ENCODE measurements at regions not wholly inside any gene's neighbourhood (a gene's known extent, or its start where the extent isn't known, plus 50 kb on each side); places are given as distances from the start of the nearest gene placed in this dataset.
"Not testable (repeated sequence)": the region's sequence is repeated elsewhere in the genome, so short reads cannot be mapped to it uniquely, and the experiment has no call there.

- H3K4me2 ChIP-seq (replicated peaks; ENCODE audit: extremely low read depth, low read length, poor library complexity, severe bottlenecking); DNase-seq; H3K4me3 Mint-ChIP-seq; H3K4me3 ChIP-seq (replicated peaks in 1 of 3; ENCODE audit: low read depth in 2 of 3, low read length in 3 of 3); H2AFZ ChIP-seq (ENCODE audit: insufficient read depth, low read depth, low read length, poor library complexity, severe bottlenecking); H3K9me3 Mint-ChIP-seq; H3K4me1 ChIP-seq (ENCODE audit: control insufficient read depth in 1 of 2, insufficient read depth in 2 of 2, low read length in 2 of 2); H3K27me3 ChIP-seq (ENCODE audit: control insufficient read depth in 2 of 2, insufficient read depth in 2 of 2, low read length in 2 of 2); intact Hi-C loops (cut with micrococcal nuclease); H3K36me3 Mint-ChIP-seq; H4K20me1 ChIP-seq (ENCODE audit: insufficient read depth, low read length); H3K9ac ChIP-seq (ENCODE audit: insufficient read depth, low read length, poor library complexity, severe bottlenecking); H3K27me3 Mint-ChIP-seq (ENCODE audit: low read depth in 3 of 3); H3K27ac Mint-ChIP-seq; H3K36me3 ChIP-seq (replicated peaks in 1 of 2; ENCODE audit: control insufficient read depth in 1 of 2, insufficient read depth in 2 of 2, low read length in 2 of 2); H3K9me3 ChIP-seq (replicated peaks in 1 of 2; ENCODE audit: control insufficient read depth in 1 of 2, insufficient read depth in 1 of 2, low read length in 2 of 2); H3K4me1 Mint-ChIP-seq; H3K27ac ChIP-seq (ENCODE audit: low read depth in 1 of 2, low read length in 2 of 2); H3K79me2 ChIP-seq (ENCODE audit: insufficient read depth, low read length): not testable (repeated sequence)
- WGBS (ENCODE audit: insufficient coverage), result no CpG with 5 or more reads among the region's 3 CpGs
Measured at GRCh38 chr7:150016651-150017189, 143.0 kb downstream of the ATP6V0E2 start.

DNA sequence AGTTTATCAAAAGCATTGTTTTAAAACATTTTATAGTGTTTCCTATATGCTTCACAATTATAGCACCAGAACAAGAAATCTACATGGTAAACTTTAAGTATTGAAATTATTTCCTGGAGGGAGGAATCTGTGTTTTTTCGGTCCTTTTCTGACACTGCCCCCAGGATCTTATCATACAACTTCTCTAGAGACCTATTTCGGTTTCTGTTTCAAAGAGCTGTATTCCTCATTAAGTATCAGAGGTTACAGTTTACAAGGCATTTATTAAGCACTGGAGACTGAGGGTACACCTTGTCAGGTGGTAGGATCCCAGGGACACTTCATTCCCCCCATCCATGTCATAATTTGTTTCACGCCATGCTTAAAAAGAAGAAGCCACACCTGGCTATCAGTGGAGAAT is 146.4 kb downstream of the ATP6V0E2 start:
- H3K36me3 ChIP-seq (replicated peaks in 1 of 2; ENCODE audit: control insufficient read depth in 1 of 2, insufficient read depth in 2 of 2, low read length in 2 of 2); H3K4me3 ChIP-seq (replicated peaks in 1 of 3; ENCODE audit: low read depth in 2 of 3, low read length in 3 of 3); H3K4me1 Mint-ChIP-seq; H3K9ac ChIP-seq (ENCODE audit: insufficient read depth, low read length, poor library complexity, severe bottlenecking); H3K27me3 Mint-ChIP-seq (ENCODE audit: low read depth in 3 of 3); intact Hi-C loops (cut with micrococcal nuclease); H3K79me2 ChIP-seq (ENCODE audit: insufficient read depth, low read length); H3K27me3 ChIP-seq (ENCODE audit: control insufficient read depth in 2 of 2, insufficient read depth in 2 of 2, low read length in 2 of 2); H4K20me1 ChIP-seq (ENCODE audit: insufficient read depth, low read length); H3K9me3 ChIP-seq (replicated peaks in 1 of 2; ENCODE audit: control insufficient read depth in 1 of 2, insufficient read depth in 1 of 2, low read length in 2 of 2); H2AFZ ChIP-seq (ENCODE audit: insufficient read depth, low read depth, low read length, poor library complexity, severe bottlenecking); H3K36me3 Mint-ChIP-seq; H3K4me3 Mint-ChIP-seq; DNase-seq; H3K4me2 ChIP-seq (replicated peaks; ENCODE audit: extremely low read depth, low read length, poor library complexity, severe bottlenecking); H3K27ac Mint-ChIP-seq; H3K27ac ChIP-seq (ENCODE audit: low read depth in 1 of 2, low read length in 2 of 2); H3K4me1 ChIP-seq (ENCODE audit: control insufficient read depth in 1 of 2, insufficient read depth in 2 of 2, low read length in 2 of 2); H3K9me3 Mint-ChIP-seq: not testable (repeated sequence)
- no CpG with 5 or more reads among the region's 3 CpGs for WGBS (ENCODE audit: insufficient coverage)

DNA sequence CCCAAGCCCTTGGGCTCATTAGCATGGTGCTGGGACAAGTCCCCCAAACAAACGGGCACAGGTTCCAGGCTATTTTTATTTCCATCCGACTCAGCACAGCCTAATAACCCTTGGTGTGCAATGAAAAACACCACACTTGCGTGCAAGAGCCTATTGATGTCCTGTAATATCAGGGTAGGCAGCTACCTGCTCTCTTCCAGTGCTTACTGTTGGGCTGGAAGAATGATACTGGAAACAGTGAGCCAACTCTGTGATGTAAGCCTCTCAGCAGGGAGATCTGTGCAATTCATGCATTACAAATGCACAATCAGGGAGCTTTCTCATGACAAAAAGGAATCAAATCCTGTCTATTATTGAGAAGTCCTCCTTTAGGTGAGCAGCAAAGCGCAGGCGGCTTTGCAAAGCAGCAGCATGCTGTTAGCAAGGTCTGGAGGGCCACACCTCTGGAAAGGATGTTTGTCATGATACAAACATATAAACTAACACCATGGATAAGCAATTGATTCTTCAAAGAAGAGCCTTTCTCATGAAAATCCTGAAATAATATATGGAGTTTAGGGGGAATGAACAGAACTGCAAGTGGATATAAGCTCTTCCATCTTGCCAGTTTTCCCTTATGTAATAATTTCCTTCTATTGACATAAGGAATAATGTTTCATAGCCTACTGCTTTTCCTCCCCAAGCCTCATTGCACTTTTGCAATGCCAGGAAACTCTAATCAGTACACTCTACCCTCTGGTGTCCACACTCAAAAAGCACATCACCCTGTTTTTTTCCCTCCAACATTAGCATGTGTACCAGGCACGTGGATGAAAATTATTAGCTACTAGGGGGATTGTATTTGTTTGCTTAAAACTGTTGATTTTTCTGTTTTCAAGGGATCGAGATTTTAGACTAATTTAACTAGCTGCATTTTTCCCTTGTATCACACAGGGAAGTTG is 151.1 kb downstream of the ATP6V0E2 start:
- intact Hi-C loops (cut with micrococcal nuclease); H2AFZ ChIP-seq (ENCODE audit: insufficient read depth, low read depth, low read length, poor library complexity, severe bottlenecking); H3K9me3 Mint-ChIP-seq; H3K27ac Mint-ChIP-seq; H4K20me1 ChIP-seq (ENCODE audit: insufficient read depth, low read length); H3K9me3 ChIP-seq (replicated peaks in 1 of 2; ENCODE audit: control insufficient read depth in 1 of 2, insufficient read depth in 1 of 2, low read length in 2 of 2); H3K79me2 ChIP-seq (ENCODE audit: insufficient read depth, low read length); H3K4me2 ChIP-seq (replicated peaks; ENCODE audit: extremely low read depth, low read length, poor library complexity, severe bottlenecking); H3K9ac ChIP-seq (ENCODE audit: insufficient read depth, low read length, poor library complexity, severe bottlenecking); H3K4me1 Mint-ChIP-seq; H3K27me3 ChIP-seq (ENCODE audit: control insufficient read depth in 2 of 2, insufficient read depth in 2 of 2, low read length in 2 of 2); H3K36me3 Mint-ChIP-seq; H3K4me3 Mint-ChIP-seq; H3K27me3 Mint-ChIP-seq (ENCODE audit: low read depth in 3 of 3); DNase-seq; H3K4me1 ChIP-seq (ENCODE audit: control insufficient read depth in 1 of 2, insufficient read depth in 2 of 2, low read length in 2 of 2); H3K27ac ChIP-seq (ENCODE audit: low read depth in 1 of 2, low read length in 2 of 2); H3K4me3 ChIP-seq (replicated peaks in 1 of 3; ENCODE audit: low read depth in 2 of 3, low read length in 3 of 3); H3K36me3 ChIP-seq (replicated peaks in 1 of 2; ENCODE audit: control insufficient read depth in 1 of 2, insufficient read depth in 2 of 2, low read length in 2 of 2): not testable (repeated sequence)
- no CpG with 5 or more reads among the region's 7 CpGs for WGBS (ENCODE audit: insufficient coverage)

DNA sequence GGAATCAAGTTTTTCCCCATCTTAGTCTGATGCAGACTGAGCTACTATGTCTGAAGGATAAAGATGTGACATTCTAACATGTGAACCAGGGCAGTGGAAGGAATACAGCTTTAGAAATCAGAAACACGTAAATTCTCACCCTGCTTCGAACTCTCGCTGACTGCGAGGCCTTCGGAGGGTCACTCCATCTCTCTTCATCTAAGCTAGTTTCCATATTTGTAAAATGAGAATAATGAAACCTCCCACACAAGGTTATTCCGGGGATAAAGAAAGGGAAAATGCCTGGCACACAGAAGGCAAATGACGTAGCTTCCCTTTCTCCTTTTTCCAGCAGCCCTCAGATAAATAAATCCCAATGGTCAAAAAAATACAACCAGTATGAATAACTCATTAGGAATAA is 152.0 kb downstream of the ATP6V0E2 start:
- H3K9me3 Mint-ChIP-seq; H3K27ac ChIP-seq (ENCODE audit: low read depth in 1 of 2, low read length in 2 of 2); H3K4me3 Mint-ChIP-seq; H3K4me1 Mint-ChIP-seq; H2AFZ ChIP-seq (ENCODE audit: insufficient read depth, low read depth, low read length, poor library complexity, severe bottlenecking); DNase-seq; H3K4me2 ChIP-seq (replicated peaks; ENCODE audit: extremely low read depth, low read length, poor library complexity, severe bottlenecking); H3K4me1 ChIP-seq (ENCODE audit: control insufficient read depth in 1 of 2, insufficient read depth in 2 of 2, low read length in 2 of 2); H3K36me3 Mint-ChIP-seq; H3K36me3 ChIP-seq (replicated peaks in 1 of 2; ENCODE audit: control insufficient read depth in 1 of 2, insufficient read depth in 2 of 2, low read length in 2 of 2); H3K4me3 ChIP-seq (replicated peaks in 1 of 3; ENCODE audit: low read depth in 2 of 3, low read length in 3 of 3); H3K79me2 ChIP-seq (ENCODE audit: insufficient read depth, low read length); H3K9ac ChIP-seq (ENCODE audit: insufficient read depth, low read length, poor library complexity, severe bottlenecking); intact Hi-C loops (cut with micrococcal nuclease); H4K20me1 ChIP-seq (ENCODE audit: insufficient read depth, low read length); H3K27me3 ChIP-seq (ENCODE audit: control insufficient read depth in 2 of 2, insufficient read depth in 2 of 2, low read length in 2 of 2); H3K9me3 ChIP-seq (replicated peaks in 1 of 2; ENCODE audit: control insufficient read depth in 1 of 2, insufficient read depth in 1 of 2, low read length in 2 of 2); H3K27me3 Mint-ChIP-seq (ENCODE audit: low read depth in 3 of 3): not testable (repeated sequence)
- H3K27ac Mint-ChIP-seq, result peak overlapping the region in 1 of 7 donors; percentile 70
- WGBS (ENCODE audit: insufficient coverage), result no CpG with 5 or more reads among the region's 7 CpGs

All from CD14-positive monocyte (primary cell).